ENCODE measurements at regions not wholly inside any gene's neighbourhood (a gene's known extent, or its start where the extent isn't known, plus 50 kb on each side); places are given as distances from the start of the nearest gene placed in this dataset.

DNA sequence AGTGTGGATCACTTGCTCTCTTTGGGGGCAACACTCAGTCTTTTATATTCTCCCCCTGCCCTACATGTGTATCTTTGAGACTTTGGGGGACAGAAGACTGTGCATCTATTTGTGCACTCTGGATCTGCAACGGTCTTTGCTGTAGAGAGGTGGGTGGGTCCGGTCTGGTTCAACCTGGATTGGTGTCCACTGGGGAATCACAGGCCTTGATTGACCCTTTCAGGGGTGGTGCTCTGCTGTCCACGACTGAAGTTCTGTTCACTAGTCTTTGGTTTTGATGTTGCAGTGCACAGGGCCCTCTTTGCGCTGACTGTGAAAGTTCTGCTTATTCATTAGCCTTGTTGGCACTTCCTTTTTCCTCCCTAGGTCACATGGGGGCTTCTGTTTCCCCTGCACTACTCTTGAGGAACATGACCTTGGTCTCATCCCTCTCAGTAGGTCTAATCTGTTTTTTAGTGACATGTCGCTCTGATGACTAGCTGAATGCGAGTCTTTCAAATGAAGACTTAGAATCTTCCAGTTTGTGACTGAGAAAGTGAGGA is 284.2 kb downstream of the SV2B start (continued):
- TF ChIP-seq, protein P1, sequence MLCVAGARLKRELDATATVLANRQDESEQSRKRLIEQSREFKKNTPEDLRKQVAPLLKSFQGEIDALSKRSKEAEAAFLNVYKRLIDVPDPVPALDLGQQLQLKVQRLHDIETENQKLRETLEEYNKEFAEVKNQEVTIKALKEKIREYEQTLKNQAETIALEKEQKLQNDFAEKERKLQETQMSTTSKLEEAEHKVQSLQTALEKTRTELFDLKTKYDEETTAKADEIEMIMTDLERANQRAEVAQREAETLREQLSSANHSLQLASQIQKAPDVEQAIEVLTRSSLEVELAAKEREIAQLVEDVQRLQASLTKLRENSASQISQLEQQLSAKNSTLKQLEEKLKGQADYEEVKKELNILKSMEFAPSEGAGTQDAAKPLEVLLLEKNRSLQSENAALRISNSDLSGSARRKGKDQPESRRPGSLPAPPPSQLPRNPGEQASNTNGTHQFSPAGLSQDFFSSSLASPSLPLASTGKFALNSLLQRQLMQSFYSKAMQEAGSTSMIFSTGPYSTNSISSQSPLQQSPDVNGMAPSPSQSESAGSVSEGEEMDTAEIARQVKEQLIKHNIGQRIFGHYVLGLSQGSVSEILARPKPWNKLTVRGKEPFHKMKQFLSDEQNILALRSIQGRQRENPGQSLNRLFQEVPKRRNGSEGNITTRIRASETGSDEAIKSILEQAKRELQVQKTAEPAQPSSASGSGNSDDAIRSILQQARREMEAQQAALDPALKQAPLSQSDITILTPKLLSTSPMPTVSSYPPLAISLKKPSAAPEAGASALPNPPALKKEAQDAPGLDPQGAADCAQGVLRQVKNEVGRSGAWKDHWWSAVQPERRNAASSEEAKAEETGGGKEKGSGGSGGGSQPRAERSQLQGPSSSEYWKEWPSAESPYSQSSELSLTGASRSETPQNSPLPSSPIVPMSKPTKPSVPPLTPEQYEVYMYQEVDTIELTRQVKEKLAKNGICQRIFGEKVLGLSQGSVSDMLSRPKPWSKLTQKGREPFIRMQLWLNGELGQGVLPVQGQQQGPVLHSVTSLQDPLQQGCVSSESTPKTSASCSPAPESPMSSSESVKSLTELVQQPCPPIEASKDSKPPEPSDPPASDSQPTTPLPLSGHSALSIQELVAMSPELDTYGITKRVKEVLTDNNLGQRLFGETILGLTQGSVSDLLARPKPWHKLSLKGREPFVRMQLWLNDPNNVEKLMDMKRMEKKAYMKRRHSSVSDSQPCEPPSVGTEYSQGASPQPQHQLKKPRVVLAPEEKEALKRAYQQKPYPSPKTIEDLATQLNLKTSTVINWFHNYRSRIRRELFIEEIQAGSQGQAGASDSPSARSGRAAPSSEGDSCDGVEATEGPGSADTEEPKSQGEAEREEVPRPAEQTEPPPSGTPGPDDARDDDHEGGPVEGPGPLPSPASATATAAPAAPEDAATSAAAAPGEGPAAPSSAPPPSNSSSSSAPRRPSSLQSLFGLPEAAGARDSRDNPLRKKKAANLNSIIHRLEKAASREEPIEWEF (IDR thresholded peaks at IDR 0.05; ENCODE audit: insufficient replicate concordance, low read depth, low read length) = no peak
- TF ChIP-seq RFX5 (IDR thresholded peaks at IDR 0.05; ENCODE audit: low read depth, low read length) = no peak
- TF ChIP-seq ESRRA (IDR thresholded peaks at IDR 0.05; ENCODE audit: low read length) = no peak
- no peak for TF ChIP-seq PML (IDR thresholded peaks at IDR 0.05; ENCODE audit: low read length)
- TF ChIP-seq HCFC1 (IDR thresholded peaks at IDR 0.05; ENCODE audit: low read length) = no peak
- no peak for TF ChIP-seq EED (IDR thresholded peaks at IDR 0.05; ENCODE audit: low read depth)
- no peak for TF ChIP-seq SMARCA5 (IDR thresholded peaks at IDR 0.05)
- TF ChIP-seq SREBF2 (IDR thresholded peaks at IDR 0.05; ENCODE audit: low read length) = no peak
- TF ChIP-seq SMAD5 (IDR thresholded peaks at IDR 0.05; ENCODE audit: low read depth) = no peak
- no peak for TF ChIP-seq MEF2A (IDR thresholded peaks at IDR 0.05; ENCODE audit: insufficient read depth, low read depth, low read length)
- no peak for TF ChIP-seq JUND (IDR thresholded peaks at IDR 0.05; ENCODE audit: low read depth, low read length)
